AG04450 (cell line): ENCODE measurements at regions not wholly inside any gene's neighbourhood (a gene's known extent, or its start where the extent isn't known, plus 50 kb on each side); places are given as distances from the start of the nearest gene placed in this dataset.

Experiments used
- CTCF ChIA-PET: fragments of 300-600, 350-600 bp; formaldehyde crosslinking; extraction: SDS; loops from one replicate; lab custom pipeline; 2022; ENCODE audit warnings: antibody characterized with exemption, inconsistent platforms; lab: Charles Lee
- POLR2A ChIA-PET: fragments of 350-600 bp; formaldehyde crosslinking; extraction: SDS; loops from one replicate; lab custom pipeline; 2021; ENCODE audit warnings: antibody characterized with exemption, inconsistent platforms; lab: Yijun Ruan, JAX
- DNase-seq: peaks from one replicate; pipeline ENCODE4 v3.0.0-alpha.2; 2011; ENCODE audit warnings: low read depth, low spot score
- H3K27ac ChIP-seq: one replicate; pipeline ENCODE4 v1.5.1; 2012; ENCODE audit warnings: low read depth, low read length, control low read depth
- H3K27me3 ChIP-seq: one replicate; pipeline ENCODE4 v1.6.0; 2012; ENCODE audit warnings: low read length; ENCODE audit not compliant: control insufficient read depth, insufficient read depth
- H3K4me3 ChIP-seq: 2 replicates; pipeline ENCODE4 v1.5.1; 2011; ENCODE audit warnings: mild to moderate bottlenecking, low read depth, low read length, control low read depth
- H3K9me3 ChIP-seq: 2 replicates; pipeline ENCODE4 v1.5.1; 2012; ENCODE audit warnings: low read length; ENCODE audit not compliant: control insufficient read depth, insufficient read depth
- CTCF ChIP-seq: IDR thresholded peaks from 2 replicates; pipeline ENCODE4 v1.5.1; 2011; ENCODE audit warnings: low read depth, low read length, control low read depth, inconsistent platforms

- ChIA-PET POLR2A (no interaction called here), CTCF (no interaction called here)
- H3K4me3 ChIP-seq: no peak overlapping the region
- no peak for TF ChIP-seq CTCF
- no peaks in the 10 kb centered on the region for H3K27me3 ChIP-seq
- H3K27ac ChIP-seq: no peak overlapping the region
- no peaks in the 10 kb centered on the region for H3K9me3 ChIP-seq
- no peak for DNase-seq
These were observed 94.3 kb upstream of the PTHLH start for GRCh38 chr12:28066879-28067278.

GRCh38 chr12:28068467-28068866 is 95.9 kb upstream of the PTHLH start:
- Histone ChIP-seq H3K27me3 (no peaks in the 10 kb centered on the region), H3K27ac (no peak overlapping the region), H3K9me3 (no peaks in the 10 kb centered on the region), H3K4me3 (no peak overlapping the region)
- no peak for TF ChIP-seq CTCF
- CTCF ChIA-PET: interaction anchor here (0.6 kb wide), 1 partner anchor 469 kb away, joined by 3 read pairs; no protein-coding TSS in a partner anchor
- no peak for DNase-seq
- POLR2A ChIA-PET: no interaction called here

GRCh38 chr12:28079539-28079938 is 107.0 kb upstream of the PTHLH start:
- Histone ChIP-seq H3K27ac (no peak overlapping the region), H3K4me3 (no peak overlapping the region), H3K27me3 (no peaks in the 10 kb centered on the region), H3K9me3 (no peaks in the 10 kb centered on the region)
- ChIA-PET CTCF (no interaction called here), POLR2A (no interaction called here)
- TF ChIP-seq CTCF: no peak
- no peak for DNase-seq

GRCh38 chr12:28082096-28082495 is 108.2 kb upstream of the CCDC91 start:
- POLR2A ChIA-PET: no interaction called here
- no peak overlapping the region for H3K4me3 ChIP-seq
- no peak for DNase-seq
- H3K27me3 ChIP-seq: no peaks in the 10 kb centered on the region
- H3K9me3 ChIP-seq: no peaks in the 10 kb centered on the region
- H3K27ac ChIP-seq: no peak overlapping the region
- CTCF ChIA-PET: no interaction called here
- TF ChIP-seq CTCF: no peak

GRCh38 chr12:28083840-28084678 is 106.2 kb upstream of the CCDC91 start:
- no peaks in the 10 kb centered on the region for H3K27me3 ChIP-seq
- no peak for TF ChIP-seq CTCF
- no peak for DNase-seq
- CTCF ChIA-PET: interaction anchor here (0.9 kb wide), 1 partner anchor 16 kb away, joined by 3 read pairs; no protein-coding TSS in a partner anchor
- H3K4me3 ChIP-seq: no peak overlapping the region
- H3K9me3 ChIP-seq: no peaks in the 10 kb centered on the region
- H3K27ac ChIP-seq: no peak overlapping the region
- POLR2A ChIA-PET: no interaction called here
